ENCODE measurements at regions not wholly inside any gene's neighbourhood (a gene's known extent, or its start where the extent isn't known, plus 50 kb on each side); places are given as distances from the start of the nearest gene placed in this dataset.

DNA sequence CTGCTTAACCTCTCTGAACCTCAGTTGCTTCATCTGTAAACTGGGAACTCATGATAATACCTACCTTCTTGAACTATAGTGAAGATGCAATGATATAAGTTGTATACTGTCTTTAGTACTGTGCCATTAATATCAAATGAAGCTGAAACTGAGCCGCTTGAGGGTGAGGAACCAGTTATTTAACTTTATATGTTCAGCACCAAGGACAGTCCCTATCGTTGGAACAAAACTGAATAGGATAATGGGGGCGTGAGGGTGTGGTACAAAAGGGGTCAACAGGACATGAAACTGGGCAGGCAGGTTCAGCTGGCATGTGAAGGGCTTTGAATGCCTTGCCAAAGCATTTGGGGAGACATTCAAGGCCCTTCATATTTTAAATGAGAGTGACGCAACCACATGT lies 112.6 kb downstream of the C11orf91 start:
- TF ChIP-seq EZH2phosphoT487 (conservative IDR thresholded peaks at IDR 0.05; ENCODE audit: low read length) (no peak), CTCF (IDR thresholded peaks at IDR 0.05; ENCODE audit: insufficient read depth, low read length, poor library complexity, severe bottlenecking) (no peak)
